ENCODE measurements at regions not wholly inside any gene's neighbourhood (a gene's known extent, or its start where the extent isn't known, plus 50 kb on each side); places are given as distances from the start of the nearest gene placed in this dataset.
"Not testable (repeated sequence)": the region's sequence is repeated elsewhere in the genome, so short reads cannot be mapped to it uniquely, and the experiment has no call there.

GRCh38 chr11:16526947-16527346 is 170.6 kb upstream of the SOX6 start:
- TF ChIP-seq ZFX (IDR thresholded peaks at IDR 0.05) = no peak
- no peak for TF ChIP-seq CTCF (conservative IDR thresholded peaks at IDR 0.05)
- no peak overlapping the region for H3K27ac ChIP-seq

- not testable (repeated sequence) for H3K27ac ChIP-seq
Observed at GRCh38 chr11:16520713-16521112, 164.4 kb upstream of the SOX6 start.

- no peak overlapping the region for H3K27ac ChIP-seq
- TF ChIP-seq ZFX (IDR thresholded peaks at IDR 0.05) = no peak
- TF ChIP-seq CTCF (conservative IDR thresholded peaks at IDR 0.05) = no peak
Observed at GRCh38 chr11:16512899-16513241, 156.5 kb upstream of the SOX6 start.

GRCh38 chr11:16512198-16512898 is 156.0 kb upstream of the SOX6 start:
- H3K27ac ChIP-seq = no peak overlapping the region
- TF ChIP-seq ZFX (IDR thresholded peaks at IDR 0.05) (no peak), CTCF (conservative IDR thresholded peaks at IDR 0.05) (no peak)

- TF ChIP-seq ZFX (IDR thresholded peaks at IDR 0.05) = no peak
- no peak overlapping the region for H3K27ac ChIP-seq
Observed at GRCh38 chr11:16511116-16512114, 155.1 kb upstream of the SOX6 start.

- H3K27ac ChIP-seq = no peak overlapping the region
- TF ChIP-seq ZFX (IDR thresholded peaks at IDR 0.05) = no peak
- TF ChIP-seq CTCF (conservative IDR thresholded peaks at IDR 0.05) = no peak
Observed at GRCh38 chr11:16505481-16505880, 149.1 kb upstream of the SOX6 start.

- H3K27ac ChIP-seq = not testable (repeated sequence)
Observed at GRCh38 chr11:16503891-16504290, 147.5 kb upstream of the SOX6 start.

GRCh38 chr11:16494918-16495691 is 138.8 kb upstream of the SOX6 start:
- H3K27ac ChIP-seq = no peak overlapping the region
- no peak for TF ChIP-seq ZFX (IDR thresholded peaks at IDR 0.05)
- no peak for TF ChIP-seq CTCF (conservative IDR thresholded peaks at IDR 0.05)
